HCT116 (cell line): ENCODE measurements at regions not wholly inside any gene's neighbourhood (a gene's known extent, or its start where the extent isn't known, plus 50 kb on each side); places are given as distances from the start of the nearest gene placed in this dataset.

ENCODE experiments used
- ATAC-seq: fragments of 200-7000 bp; cut with Tn5 transposase; 2 replicates; pipeline ENCODE4 v1.9.1; 2020; ENCODE audit warnings: mild to moderate bottlenecking, moderate library complexity
- BruUV-seq: library from RNA; stranded (reverse); fragments of 400-500 nt; replicated peaks from 2 replicates; lab custom pipeline; 2021; lab: Mats Ljungman, UMichigan
- CTCF ChIA-PET: fragments of 300-600 bp; sonication (Branson Sonifier 250); formaldehyde crosslinking; loops from one replicate; lab custom pipeline; 2021; ENCODE audit warnings: antibody characterized with exemption; lab: Charles Lee
- POLR2A ChIA-PET: fragments of 300-600, 350-600 bp; sonication (Branson Sonifier 250); formaldehyde crosslinking; loops from one replicate; lab custom pipeline; 2021; ENCODE audit warnings: antibody characterized with exemption; lab: Charles Lee
- RAD21 ChIA-PET, 2 experiments: fragments of 300-600 bp; sonication (Branson Sonifier 250); formaldehyde crosslinking; loops; one replicate each; lab custom pipeline; 2023; ENCODE audit warnings: low total read pairs in 2 of 2; ENCODE audit not compliant: uncharacterized antibody in 2 of 2, unreplicated experiment in 2 of 2, low non-redundant PET in 1 of 2; lab: Charles Lee
- DNase-seq: peaks from one replicate; pipeline ENCODE4 v3.0.0-alpha.2; 2010; ENCODE audit warnings: low read depth, low spot score
- H2AFZ ChIP-seq: fragments of 200-600 bp; shearing (Covaris generic), sonication (generic); 2 replicates; pipeline ENCODE4 v1.6.1; 2017; ENCODE audit warnings: low read depth, mixed run types, mixed read lengths, antibody characterized with exemption, low read length; ENCODE audit not compliant: poor library complexity, severe bottlenecking
- H3K27ac ChIP-seq: 2 replicates; pipeline ENCODE4 v1.5.1; 2012; ENCODE audit warnings: low read depth, low read length
- H3K27me3 ChIP-seq: fragments of 200-600 bp; sonication (generic); 2 replicates; pipeline ENCODE4 v1.6.1; 2016; ENCODE audit warnings: mixed run types, low read length, mixed read lengths; ENCODE audit not compliant: insufficient read depth
- H3K36me3 ChIP-seq, 2 experiments: fragments of 200-500 bp in 1 of 2; fragments of 200-600 bp in 1 of 2; sonication (Bioruptor generic) in 1 of 2; sonication (generic) in 1 of 2; 2 replicates each; pipeline versions ENCODE4 v1.5.1 to v1.6.1; 2014 to 2016; ENCODE audit warnings: low read length in 2 of 2, inconsistent platforms in 1 of 2, mixed read lengths in 1 of 2, mixed run types in 1 of 2; ENCODE audit not compliant: insufficient read depth in 2 of 2, control insufficient read depth in 1 of 2
- H3K4me1 ChIP-seq, 2 experiments: fragments of 200-600 bp in 1 of 2; sonication (generic) in 1 of 2; 2 replicates each; pipeline versions ENCODE4 v1.5.1 to v1.6.1; 2012 to 2017; ENCODE audit warnings: low read length in 2 of 2, inconsistent platforms in 1 of 2, mild to moderate bottlenecking in 1 of 2, mixed read lengths in 1 of 2, mixed run types in 1 of 2, moderate library complexity in 1 of 2; ENCODE audit not compliant: insufficient read depth in 2 of 2, control insufficient read depth in 1 of 2
- H3K4me2 ChIP-seq: fragments of 200-600 bp; sonication (generic); 2 replicates; pipeline ENCODE4 v1.6.1; 2017; ENCODE audit warnings: mixed run types, low read length, mixed read lengths
- H3K4me3 ChIP-seq, 2 experiments: fragments of 200-600 bp in 1 of 2; sonication (generic) in 1 of 2; replicated peaks in 1 of 2; 2 replicates each; pipeline ENCODE4 v1.5.1; 2011 to 2016; ENCODE audit warnings: low read length in 2 of 2, control low read depth in 1 of 2, low read depth in 1 of 2, mild to moderate bottlenecking in 1 of 2, mixed read lengths in 1 of 2, mixed run types in 1 of 2
- H3K79me2 ChIP-seq: fragments of 200-600 bp; sonication (generic); 2 replicates; pipeline ENCODE4 v1.6.1; 2017; ENCODE audit warnings: mild to moderate bottlenecking, mixed run types, low read length, moderate library complexity, mixed read lengths; ENCODE audit not compliant: insufficient read depth
- H3K9ac ChIP-seq: fragments of 200-600 bp; sonication (generic); 2 replicates; pipeline ENCODE4 v1.6.1; 2016; ENCODE audit warnings: low read length, mixed read lengths
- H3K9me2 ChIP-seq: fragments of 200-600 bp; sonication (generic), shearing (Covaris generic); 2 replicates; pipeline ENCODE4 v1.6.1; 2017; ENCODE audit warnings: mixed run types, mild to moderate bottlenecking, moderate library complexity; ENCODE audit not compliant: insufficient read depth
- H3K9me3 ChIP-seq, 2 experiments: fragments of 200-500 bp in 1 of 2; fragments of 200-600 bp in 1 of 2; sonication (Bioruptor generic) in 1 of 2; sonication (generic) in 1 of 2; 2 replicates each; pipeline ENCODE4 v1.6.1; 2014 to 2017; ENCODE audit warnings: low read length in 2 of 2, mixed read lengths in 2 of 2, inconsistent platforms in 1 of 2, low read depth in 1 of 2, mild to moderate bottlenecking in 1 of 2, mixed run types in 1 of 2, moderate library complexity in 1 of 2; ENCODE audit not compliant: control insufficient read depth in 1 of 2, insufficient read depth in 1 of 2
- H4K20me1 ChIP-seq: fragments of 200-600 bp; sonication (generic), shearing (Covaris generic); 2 replicates; pipeline ENCODE4 v1.6.1; 2017; ENCODE audit warnings: mixed run types, mild to moderate bottlenecking, moderate library complexity; ENCODE audit not compliant: insufficient read depth
- CEBPB ChIP-seq: IDR thresholded peaks from 2 replicates; pipeline ENCODE4 v1.6.1; 2012; ENCODE audit warnings: low read depth
- EGR1 ChIP-seq: IDR thresholded peaks from 2 replicates; pipeline ENCODE4 v1.6.1; 2012; ENCODE audit warnings: low read depth
- EZH2 ChIP-seq: fragments of 200-600 bp; sonication (generic); IDR thresholded peaks from 2 replicates; pipeline ENCODE4 v1.6.1; 2017; ENCODE audit warnings: antibody characterized with exemption, mixed run types
- POLR2AphosphoS5 ChIP-seq: IDR thresholded peaks from 2 replicates; pipeline ENCODE4 v1.6.1; 2011; ENCODE audit warnings: mild to moderate bottlenecking, low read depth, low read length, moderate library complexity
- SRF ChIP-seq: IDR thresholded peaks from 2 replicates; pipeline ENCODE4 v1.6.1; 2012; ENCODE audit warnings: low read depth
- ZFX ChIP-seq: fragments of 450-650 bp; IDR thresholded peaks from 2 replicates; pipeline ENCODE4 v1.6.1; 2017
- intact Hi-C: fragments of 100-400 bp; cut with micrococcal nuclease; formaldehyde crosslinking; loops from 2 replicates; pipeline ENCODE4 v1.10.0; 2022
- TF ChIP-seq, protein P1 (sequence below): IDR thresholded peaks from 2 replicates; pipeline ENCODE4 v1.6.1; 2012
- TF ChIP-seq, protein P2 (sequence below): IDR thresholded peaks from 2 replicates; pipeline ENCODE4 v1.6.1; 2012

DNA sequence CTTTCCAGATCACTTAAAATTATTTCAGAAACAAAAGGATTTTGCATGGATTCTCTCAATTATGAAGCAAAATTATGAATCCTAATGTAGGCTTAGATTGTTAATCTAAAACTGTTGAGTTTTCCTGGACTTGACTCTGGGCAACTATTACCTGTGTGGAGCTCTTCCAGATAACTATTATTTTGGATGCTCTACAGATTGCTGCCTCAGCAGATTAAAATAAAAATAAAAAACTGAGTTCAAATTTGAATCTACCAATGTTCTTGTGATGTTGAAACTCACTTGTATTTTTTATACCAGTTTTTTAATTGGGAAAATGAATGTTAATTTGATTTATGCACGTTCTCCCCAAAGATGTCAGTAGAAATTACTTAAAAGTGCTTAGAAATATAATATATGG lies 120.5 kb upstream of the NAV3 start:
- intact Hi-C loops = no loop called here
- no peak overlapping the region for H3K4me3 ChIP-seq
- no peak overlapping the region for H3K9ac ChIP-seq
- no peaks in the 10 kb centered on the region for H3K27me3 ChIP-seq
- no peak overlapping the region for H3K4me2 ChIP-seq
- no peak for ATAC-seq
- no peak overlapping the region for H3K27ac ChIP-seq
- RAD21 ChIA-PET = no interaction called here
- H3K79me2 ChIP-seq = no peaks in the 10 kb centered on the region
- CTCF ChIA-PET = no interaction called here
- BruUV-seq = no TSS peak
- no peaks in the 10 kb centered on the region for H3K9me2 ChIP-seq
- H3K9me3 ChIP-seq = no peaks in the 10 kb centered on the region
- POLR2A ChIA-PET = no interaction called here
- H3K36me3 ChIP-seq = no peaks in the 10 kb centered on the region
- no peak for DNase-seq
- TF ChIP-seq EZH2 = no peak
- TF ChIP-seq EGR1 = no peak
- no peak for TF ChIP-seq ZFX
- no peaks in the 10 kb centered on the region for H4K20me1 ChIP-seq
- H2AFZ ChIP-seq = no peak overlapping the region
- no peaks in the 10 kb centered on the region for H3K4me1 ChIP-seq

DNA sequence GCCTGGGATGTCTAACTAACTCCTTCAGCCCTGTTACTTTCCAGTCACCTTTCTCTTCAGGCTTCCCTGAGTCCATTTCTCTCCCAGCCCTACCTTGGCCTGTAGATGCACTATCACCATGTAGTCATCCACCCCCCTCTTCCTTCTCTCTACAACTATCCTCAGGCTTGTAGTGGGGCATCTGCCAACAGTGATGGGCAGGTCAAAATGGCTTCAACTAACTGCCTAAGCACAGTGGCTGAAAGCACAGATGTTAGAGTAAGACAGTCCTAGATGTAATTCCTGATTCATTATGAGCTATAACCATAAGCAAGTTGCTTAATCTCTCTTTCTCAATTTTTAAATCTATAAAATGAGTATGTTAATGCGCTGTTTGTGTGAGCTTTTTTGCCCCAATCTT lies 133.6 kb upstream of the NAV3 start:
- no peaks in the 10 kb centered on the region for H3K79me2 ChIP-seq
- RAD21 ChIA-PET = no interaction called here
- TF ChIP-seq, protein P1, sequence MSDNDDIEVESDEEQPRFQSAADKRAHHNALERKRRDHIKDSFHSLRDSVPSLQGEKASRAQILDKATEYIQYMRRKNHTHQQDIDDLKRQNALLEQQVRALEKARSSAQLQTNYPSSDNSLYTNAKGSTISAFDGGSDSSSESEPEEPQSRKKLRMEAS = no peak
- TF ChIP-seq, protein P2, sequence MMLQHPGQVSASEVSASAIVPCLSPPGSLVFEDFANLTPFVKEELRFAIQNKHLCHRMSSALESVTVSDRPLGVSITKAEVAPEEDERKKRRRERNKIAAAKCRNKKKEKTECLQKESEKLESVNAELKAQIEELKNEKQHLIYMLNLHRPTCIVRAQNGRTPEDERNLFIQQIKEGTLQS = no peak
- TF ChIP-seq POLR2AphosphoS5 = no peak
- TF ChIP-seq CEBPB = no peak
- no peak for TF ChIP-seq SRF
- TF ChIP-seq EGR1 = no peak
- TF ChIP-seq, all 23 proteins: peak for 0
- no TSS peak for BruUV-seq
- H3K36me3 ChIP-seq = no peaks in the 10 kb centered on the region
- ChIA-PET POLR2A (no interaction called here), CTCF (no interaction called here)
- no peaks in the 10 kb centered on the region for H3K4me1 ChIP-seq
- no peak overlapping the region for H3K27ac ChIP-seq
- H4K20me1 ChIP-seq = no peaks in the 10 kb centered on the region
- no peak overlapping the region for H2AFZ ChIP-seq
- intact Hi-C loops = no loop called here
- H3K9me3 ChIP-seq = no peaks in the 10 kb centered on the region
- H3K9me2 ChIP-seq = no peaks in the 10 kb centered on the region
- no peak for DNase-seq
- H3K4me3 ChIP-seq = no peak overlapping the region
- ATAC-seq = no peak
- no peak overlapping the region for H3K4me2 ChIP-seq
- no peaks in the 10 kb centered on the region for H3K27me3 ChIP-seq
- no peak overlapping the region for H3K9ac ChIP-seq
